Activated CD4-positive, alpha-beta T cell treated with anti-CD3 and anti-CD28 coated beads for 24 hours (primary cell): ENCODE measurements at regions not wholly inside any gene's neighbourhood (a gene's known extent, or its start where the extent isn't known, plus 50 kb on each side); places are given as distances from the start of the nearest gene placed in this dataset.
"Not testable (repeated sequence)": the region's sequence is repeated elsewhere in the genome, so short reads cannot be mapped to it uniquely, and the experiment has no call there.

ENCODE experiments used
- DNase-seq, 2 donors: peaks; one replicate each; pipeline ENCODE4 v3.0.0-alpha.2; 2020; ENCODE audit warnings: low read depth in 2 of 2

GRCh38 chr17:30686538-30687479 is 137.7 kb downstream of the CRLF3 start:
- not testable (repeated sequence) for DNase-seq

- not testable (repeated sequence) for DNase-seq
Observed at GRCh38 chr17:30682280-30682679, 142.2 kb downstream of the CRLF3 start.

GRCh38 chr17:30680681-30681080 is 143.8 kb downstream of the CRLF3 start:
- DNase-seq = not testable (repeated sequence)

GRCh38 chr17:30677550-30678249 is 146.8 kb downstream of the CRLF3 start:
- DNase-seq = no peak

GRCh38 chr17:30675777-30676492 is 148.6 kb downstream of the CRLF3 start:
- not testable (repeated sequence) for DNase-seq

- not testable (repeated sequence) for DNase-seq
Observed at GRCh38 chr17:30669217-30669649, 155.3 kb downstream of the CRLF3 start.

GRCh38 chr17:30668360-30669181 is 155.9 kb downstream of the CRLF3 start:
- not testable (repeated sequence) for DNase-seq

- not testable (repeated sequence) for DNase-seq
Observed at GRCh38 chr17:30667657-30668359, 156.7 kb downstream of the CRLF3 start.

- not testable (repeated sequence) for DNase-seq
Observed at GRCh38 chr17:30666838-30667656, 157.4 kb downstream of the CRLF3 start.

GRCh38 chr17:30663727-30664455 is 160.6 kb downstream of the CRLF3 start:
- DNase-seq = not testable (repeated sequence)

GRCh38 chr17:30657148-30657547 is 167.3 kb downstream of the CRLF3 start:
- DNase-seq = not testable (repeated sequence)

GRCh38 chr17:30653038-30653437 is 171.5 kb downstream of the CRLF3 start:
- not testable (repeated sequence) for DNase-seq

GRCh38 chr17:30650149-30650548 is 172.9 kb downstream of the GOSR1 start:
- not testable (repeated sequence) for DNase-seq

GRCh38 chr17:30648015-30648620 is 170.9 kb downstream of the GOSR1 start:
- DNase-seq = not testable (repeated sequence)

- not testable (repeated sequence) for DNase-seq
Observed at GRCh38 chr17:30645875-30646274, 168.7 kb downstream of the GOSR1 start.

- DNase-seq = not testable (repeated sequence)
Observed at GRCh38 chr17:30644713-30645112, 167.5 kb downstream of the GOSR1 start.

GRCh38 chr17:30644287-30644686 is 167.1 kb downstream of the GOSR1 start:
- DNase-seq = not testable (repeated sequence)

- not testable (repeated sequence) for DNase-seq
Observed at GRCh38 chr17:30641428-30641827, 164.2 kb downstream of the GOSR1 start.
